ENCODE measurements at regions not wholly inside any gene's neighbourhood (a gene's known extent, or its start where the extent isn't known, plus 50 kb on each side); places are given as distances from the start of the nearest gene placed in this dataset.

- no peak for TF ChIP-seq POLR2A (IDR thresholded peaks at IDR 0.05)
- no peak for TF ChIP-seq CTCF (IDR thresholded peaks at IDR 0.05 in 4 of 5, conservative IDR thresholded peaks at IDR 0.05 in 1 of 5)
- DNase-seq (no peak), ATAC-seq (no peak)
- Histone ChIP-seq H3K27ac (no peak overlapping the region), H3K4me1 (no peaks in the 10 kb centered on the region), H3K4me3 (no peak overlapping the region), H3K36me3 (no peaks in the 10 kb centered on the region), H3K27me3 (no peaks in the 10 kb centered on the region), H3K9me3 (no peaks in the 10 kb centered on the region)
- intact Hi-C loops (cut with DNase I; ENCODE audit: low total_unique reads): no loop called here
- in situ Hi-C loops (cut with MboI; ENCODE audit: low sequenced_read_pairs in 4 of 4): loop anchor here in 1 of 4 donors (10.0 kb wide), 1 partner anchor 127 kb away; no protein-coding TSS in a partner anchor
Measured at GRCh38 chr1:157367870-157368269, 184.4 kb downstream of the FCRL5 start.

GRCh38 chr1:157367091-157367739 is 185.1 kb downstream of the FCRL5 start:
- H3K9me3 ChIP-seq: no peaks in the 10 kb centered on the region
- TF ChIP-seq CTCF (IDR thresholded peaks at IDR 0.05 in 4 of 5, conservative IDR thresholded peaks at IDR 0.05 in 1 of 5) (no peak), POLR2A (IDR thresholded peaks at IDR 0.05) (no peak)
- in situ Hi-C loops (cut with MboI; ENCODE audit: low sequenced_read_pairs in 4 of 4) (loop anchor here in 1 of 4 donors (10.0 kb wide), 1 partner anchor 128 kb away; no protein-coding TSS in a partner anchor), intact Hi-C loops (cut with DNase I; ENCODE audit: low total_unique reads) (no loop called here)
- no peak overlapping the region for H3K27ac ChIP-seq
- no peaks in the 10 kb centered on the region for H3K27me3 ChIP-seq
- H3K4me1 ChIP-seq: no peaks in the 10 kb centered on the region
- no peak for DNase-seq
- H3K4me3 ChIP-seq: no peak overlapping the region
- no peaks in the 10 kb centered on the region for H3K36me3 ChIP-seq
- no peak for ATAC-seq

GRCh38 chr1:157364612-157365011 is 187.7 kb downstream of the FCRL5 start:
- no peak for ATAC-seq
- TF ChIP-seq CTCF (IDR thresholded peaks at IDR 0.05 in 4 of 5, conservative IDR thresholded peaks at IDR 0.05 in 1 of 5) (no peak), POLR2A (IDR thresholded peaks at IDR 0.05) (no peak)
- no peak for DNase-seq
- intact Hi-C loops (cut with DNase I; ENCODE audit: low total_unique reads) (no loop called here), in situ Hi-C loops (cut with MboI; ENCODE audit: low sequenced_read_pairs in 4 of 4) (loop anchor here in 1 of 4 donors (10.0 kb wide), 1 partner anchor 130 kb away; no protein-coding TSS in a partner anchor)
- H3K27me3 ChIP-seq: no peaks in the 10 kb centered on the region
- no peaks in the 10 kb centered on the region for H3K4me1 ChIP-seq
- no peaks in the 10 kb centered on the region for H3K36me3 ChIP-seq
- H3K4me3 ChIP-seq: no peak overlapping the region
- no peaks in the 10 kb centered on the region for H3K9me3 ChIP-seq
- no peak overlapping the region for H3K27ac ChIP-seq

- TF ChIP-seq POLR2A (IDR thresholded peaks at IDR 0.05) (no peak), CTCF (IDR thresholded peaks at IDR 0.05 in 4 of 5, conservative IDR thresholded peaks at IDR 0.05 in 1 of 5) (no peak)
- in situ Hi-C loops (cut with MboI; ENCODE audit: low sequenced_read_pairs in 4 of 4): loop anchor here in 1 of 4 donors (10.0 kb wide), 1 partner anchor 131 kb away; no protein-coding TSS in a partner anchor
- Histone ChIP-seq H3K4me3 (no peak overlapping the region), H3K9me3 (no peaks in the 10 kb centered on the region), H3K36me3 (no peaks in the 10 kb centered on the region), H3K27me3 (no peaks in the 10 kb centered on the region), H3K27ac (no peak overlapping the region), H3K4me1 (no peaks in the 10 kb centered on the region)
- DNase-seq (no peak), ATAC-seq (no peak)
- intact Hi-C loops (cut with DNase I; ENCODE audit: low total_unique reads): no loop called here
Measured at GRCh38 chr1:157363660-157364140, 188.6 kb downstream of the FCRL5 start.

Measured in gastrocnemius medialis (tissue), 4 donors.